DMS153 treated with DMSO at 0.1 percent for 48 hours (cell line): ENCODE measurements at regions not wholly inside any gene's neighbourhood (a gene's known extent, or its start where the extent isn't known, plus 50 kb on each side); places are given as distances from the start of the nearest gene placed in this dataset.

Source experiments
- DNase-seq: peaks from one replicate; lab custom pipeline; 2025; ENCODE audit not compliant: unreplicated experiment; lab: John Stamatoyannopoulos, UW

GRCh38 chr4:142960867-142961644 is 115.0 kb upstream of the INPP4B start:
- no peak for DNase-seq

GRCh38 chr4:142961866-142962265 is 115.8 kb upstream of the INPP4B start:
- no peak for DNase-seq

- DNase-seq, result no peak
These were observed 128.2 kb upstream of the INPP4B start for GRCh38 chr4:142974328-142974727.

GRCh38 chr4:142975618-142976017 is 129.5 kb upstream of the INPP4B start:
- DNase-seq, result no peak

GRCh38 chr4:142976482-142976881 is 130.4 kb upstream of the INPP4B start:
- no peak for DNase-seq

- no peak for DNase-seq
These were observed 131.1 kb upstream of the INPP4B start for GRCh38 chr4:142977182-142977581.

GRCh38 chr4:142983065-142983464 is 137.0 kb upstream of the INPP4B start:
- DNase-seq, result no peak

GRCh38 chr4:142983589-142983988 is 137.5 kb upstream of the INPP4B start:
- DNase-seq, result no peak

DNA sequence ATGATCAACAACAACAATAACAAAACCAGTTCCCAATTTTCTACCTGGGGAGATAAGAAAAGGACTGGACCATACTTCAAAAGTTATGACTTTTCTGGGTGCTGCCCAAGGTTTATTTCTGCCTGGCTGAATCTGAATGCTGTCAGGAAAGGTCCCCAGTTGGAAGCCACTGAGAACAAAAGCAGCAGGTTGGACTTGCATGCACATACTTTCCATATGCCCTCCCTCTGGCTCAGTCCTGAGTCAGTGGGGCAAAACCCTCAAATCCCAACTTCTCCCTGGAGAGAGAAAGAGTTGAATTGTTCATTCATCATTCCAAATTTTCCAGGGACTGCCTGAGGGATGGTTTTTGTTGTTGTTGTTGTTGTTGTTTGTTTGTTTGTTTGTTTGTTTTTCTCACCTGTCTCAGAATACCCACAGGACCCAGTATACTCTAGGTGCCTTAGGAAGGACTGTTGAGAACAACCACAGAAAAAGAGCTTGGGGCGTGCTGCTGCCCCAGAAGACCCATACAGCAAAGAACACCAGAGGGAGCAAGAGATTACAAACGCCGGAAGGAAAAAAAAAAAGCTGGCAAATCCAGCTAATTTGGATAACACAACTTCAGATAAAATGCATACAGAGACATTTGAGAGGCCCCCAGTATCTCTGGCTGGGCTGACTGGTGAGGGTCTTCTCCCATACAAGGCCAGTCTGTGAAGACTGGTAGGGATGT is 138.9 kb upstream of the INPP4B start:
- no peak for DNase-seq

- DNase-seq, result no peak
These were observed 168.5 kb upstream of the USP38 start for GRCh38 chr4:143016171-143016570.

DNA sequence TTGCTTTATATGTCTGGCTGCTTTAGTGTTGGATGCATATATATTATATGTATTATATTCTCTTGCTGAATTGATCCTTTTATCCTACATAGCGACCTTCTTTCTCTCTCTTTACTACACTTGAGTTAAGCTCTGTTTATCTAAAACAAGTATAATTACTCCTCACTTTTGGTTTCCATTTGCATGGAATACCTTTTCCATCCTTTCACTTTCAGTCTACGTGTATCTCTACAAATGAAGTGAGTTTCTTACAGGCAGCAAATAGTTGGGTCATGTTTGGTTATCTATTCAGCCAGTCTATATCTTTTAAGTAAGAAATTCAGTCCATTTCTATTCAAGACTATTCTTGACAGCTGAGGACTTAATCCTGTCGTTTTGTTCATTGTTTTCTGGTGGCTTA is 167.5 kb upstream of the USP38 start:
- no peak for DNase-seq

GRCh38 chr4:143019351-143019750 is 165.4 kb upstream of the USP38 start:
- no peak for DNase-seq

DNA sequence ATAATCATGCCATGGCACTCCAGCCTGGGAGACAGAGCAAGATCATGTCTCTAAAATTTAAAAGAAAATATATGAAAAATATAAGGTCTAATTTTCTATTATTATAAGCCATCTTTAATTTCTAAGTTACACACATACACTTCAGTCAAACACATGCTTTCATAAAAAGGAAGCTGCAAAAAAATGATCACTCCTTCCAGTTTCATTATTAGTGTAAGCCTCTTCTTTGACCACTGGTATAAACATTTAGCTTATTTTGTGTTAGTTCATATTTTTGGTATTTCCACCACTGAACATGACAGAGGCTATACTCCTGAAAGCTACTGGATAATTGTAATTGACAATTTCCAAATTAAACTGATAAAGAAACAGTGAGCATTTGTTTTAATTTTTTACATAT is 163.3 kb upstream of the USP38 start:
- no peak for DNase-seq

- DNase-seq, result no peak
These were observed 161.3 kb upstream of the USP38 start for GRCh38 chr4:143023239-143023918.

GRCh38 chr4:143025081-143025704 is 159.5 kb upstream of the USP38 start:
- no peak for DNase-seq

DNA sequence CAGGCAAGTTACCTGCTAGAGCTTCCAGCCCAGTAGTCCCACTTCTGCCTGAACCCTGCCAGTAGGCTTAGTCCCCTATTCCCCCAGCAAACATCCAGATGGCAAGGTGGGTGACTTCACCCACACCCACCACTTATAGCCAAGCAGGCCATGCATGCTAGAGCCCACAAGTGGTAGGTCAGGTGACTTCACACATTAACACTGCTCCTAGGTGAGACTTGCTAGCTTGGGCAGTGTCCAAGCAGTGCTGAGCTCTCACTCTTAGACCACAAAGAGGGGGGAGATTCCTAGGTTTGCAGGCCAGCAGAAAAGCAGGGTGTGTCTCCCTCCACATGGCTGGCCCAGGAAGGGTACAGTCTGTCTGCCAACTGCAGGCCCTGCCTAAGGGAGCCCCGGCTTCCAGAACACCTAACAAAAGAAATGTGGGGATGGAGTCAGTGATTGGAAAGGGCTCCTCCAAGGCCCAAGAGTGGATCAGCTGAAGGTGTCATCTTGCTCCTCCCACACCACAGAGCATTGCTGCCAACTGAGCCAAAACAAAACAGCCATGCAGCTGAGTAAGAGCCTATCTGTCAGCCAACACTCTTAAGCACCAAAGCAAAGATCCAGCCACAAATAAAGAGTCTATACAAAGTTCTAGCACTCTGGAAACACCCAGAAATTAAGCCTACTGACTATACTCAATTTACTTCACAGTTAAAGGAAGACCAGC is 158.1 kb upstream of the USP38 start:
- no peak for DNase-seq

DNA sequence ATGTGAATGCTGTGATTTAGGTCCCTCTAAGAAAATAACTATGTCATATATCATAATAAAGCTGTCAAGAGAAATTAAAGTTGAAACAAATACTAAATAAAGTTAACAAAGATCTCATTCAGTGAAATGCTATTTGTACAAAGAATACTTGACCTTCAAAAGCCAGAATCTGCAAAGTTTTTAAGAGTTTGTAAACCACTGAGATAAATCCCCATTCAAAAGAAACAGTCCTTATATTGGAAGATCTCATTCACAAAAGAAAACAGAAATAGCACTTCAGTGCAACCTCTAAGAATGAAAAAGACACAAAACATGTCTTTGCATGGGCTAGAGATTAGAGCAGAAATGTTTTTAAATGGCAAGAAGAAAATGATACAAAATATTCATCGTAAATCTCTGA is 149.1 kb upstream of the USP38 start:
- DNase-seq, result no peak

GRCh38 chr4:143036443-143036842 is 148.3 kb upstream of the USP38 start:
- DNase-seq, result no peak

GRCh38 chr4:143046454-143046853 is 138.3 kb upstream of the USP38 start:
- no peak for DNase-seq

GRCh38 chr4:143046906-143047305 is 137.8 kb upstream of the USP38 start:
- DNase-seq, result no peak

GRCh38 chr4:143054971-143055370 is 129.7 kb upstream of the USP38 start:
- no peak for DNase-seq
